ENCODE measurements at regions not wholly inside any gene's neighbourhood (a gene's known extent, or its start where the extent isn't known, plus 50 kb on each side); places are given as distances from the start of the nearest gene placed in this dataset.

DNA sequence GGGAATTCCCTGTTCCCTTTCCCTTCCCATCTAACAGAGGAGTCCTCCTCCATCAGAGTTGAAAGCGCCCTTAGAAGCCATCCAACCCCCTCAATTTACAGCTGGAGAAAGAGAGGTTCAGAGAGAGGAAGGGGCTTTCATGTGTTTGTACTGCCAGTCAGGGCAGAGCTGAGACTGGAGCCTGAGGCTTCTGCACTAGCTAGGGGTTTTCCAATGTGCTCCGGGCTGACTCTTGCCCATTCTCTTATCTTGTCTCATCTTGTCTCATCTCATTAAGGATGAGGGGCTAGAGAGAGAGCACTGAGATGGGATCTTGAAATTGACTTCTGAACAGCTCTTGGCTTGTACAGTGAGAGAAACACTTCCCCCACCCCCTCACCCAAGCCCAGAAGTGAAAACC is 67.4 kb upstream of the SHB start:
- H3K36me3 ChIP-seq (ENCODE audit: control insufficient read depth in 4 of 4, insufficient read depth in 3 of 4, low read depth in 1 of 4, low read length in 3 of 4) = no peaks in the 10 kb centered on the region
- H3K27me3 ChIP-seq (ENCODE audit: control insufficient read depth in 4 of 4, insufficient read depth in 4 of 4, low read length in 3 of 4) = peaks cover 0 to 15% (median 0%) of the 10 kb centered on the region in 4 donors
- H3K4me1 ChIP-seq (ENCODE audit: control insufficient read depth in 4 of 4, insufficient read depth in 4 of 4, low read length in 3 of 4) = no peaks in the 10 kb centered on the region
- TF ChIP-seq SP1 (IDR thresholded peaks at IDR 0.05) = no peak
- DNase-seq (ENCODE audit: low spot score) = no peak
- WGBS = 94% methylated on average over 2 of the region's 2 CpGs
- no peak overlapping the region for H3K4me3 ChIP-seq (ENCODE audit: low read depth in 1 of 3, low read length in 3 of 3)
- no peak overlapping the region for H3K9ac ChIP-seq (ENCODE audit: low read depth in 1 of 2, low read length in 2 of 2)
- H3K27ac ChIP-seq (ENCODE audit: low read depth in 1 of 2, low read length in 2 of 2) = no peak overlapping the region
- H3K9me3 ChIP-seq (ENCODE audit: control insufficient read depth in 4 of 4, low read length in 3 of 4) = no peaks in the 10 kb centered on the region

DNA sequence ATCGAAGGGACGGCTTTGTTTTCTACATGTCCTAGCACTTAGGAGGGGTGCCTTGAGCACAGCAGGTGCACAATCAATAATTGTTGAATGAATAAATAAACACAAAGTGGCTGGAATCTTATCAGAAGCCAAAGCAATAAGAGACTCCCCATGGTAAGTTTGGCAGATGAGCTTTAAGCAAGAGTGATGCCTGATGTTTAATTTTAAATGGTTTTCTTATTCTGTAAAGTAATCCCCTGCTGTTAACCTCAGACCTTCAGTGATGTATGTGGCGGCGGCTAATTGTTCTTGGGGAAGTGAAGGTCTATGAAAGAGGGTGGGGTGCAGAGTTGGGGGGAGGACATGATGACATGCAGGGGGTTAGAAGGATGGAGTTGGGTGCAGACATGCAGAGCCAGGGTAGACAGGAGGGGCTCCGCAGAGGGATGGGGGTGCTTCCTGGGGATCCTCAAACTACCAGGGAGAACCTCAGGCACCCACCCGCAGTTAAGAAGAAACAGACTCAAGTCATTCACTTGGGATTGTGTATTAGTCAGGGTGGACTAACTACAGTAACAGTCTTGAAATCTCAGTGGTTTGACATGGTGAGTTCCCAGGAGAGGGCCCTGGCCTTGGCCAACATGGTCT is 65.7 kb upstream of the SHB start:
- H3K9me3 ChIP-seq (ENCODE audit: control insufficient read depth in 4 of 4, low read length in 3 of 4) = no peaks in the 10 kb centered on the region
- TF ChIP-seq RAD21 (IDR thresholded peaks at IDR 0.05) (no peak), SP1 (IDR thresholded peaks at IDR 0.05) (no peak), NR2F2 (IDR thresholded peaks at IDR 0.05) (no peak), TAF1 (conservative IDR thresholded peaks at IDR 0.05) (no peak), HNF4G (IDR thresholded peaks at IDR 0.05) (no peak)
- TF ChIP-seq, protein P1, sequence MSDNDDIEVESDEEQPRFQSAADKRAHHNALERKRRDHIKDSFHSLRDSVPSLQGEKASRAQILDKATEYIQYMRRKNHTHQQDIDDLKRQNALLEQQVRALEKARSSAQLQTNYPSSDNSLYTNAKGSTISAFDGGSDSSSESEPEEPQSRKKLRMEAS (IDR thresholded peaks at IDR 0.05) = no peak
- TF ChIP-seq, protein P2, sequence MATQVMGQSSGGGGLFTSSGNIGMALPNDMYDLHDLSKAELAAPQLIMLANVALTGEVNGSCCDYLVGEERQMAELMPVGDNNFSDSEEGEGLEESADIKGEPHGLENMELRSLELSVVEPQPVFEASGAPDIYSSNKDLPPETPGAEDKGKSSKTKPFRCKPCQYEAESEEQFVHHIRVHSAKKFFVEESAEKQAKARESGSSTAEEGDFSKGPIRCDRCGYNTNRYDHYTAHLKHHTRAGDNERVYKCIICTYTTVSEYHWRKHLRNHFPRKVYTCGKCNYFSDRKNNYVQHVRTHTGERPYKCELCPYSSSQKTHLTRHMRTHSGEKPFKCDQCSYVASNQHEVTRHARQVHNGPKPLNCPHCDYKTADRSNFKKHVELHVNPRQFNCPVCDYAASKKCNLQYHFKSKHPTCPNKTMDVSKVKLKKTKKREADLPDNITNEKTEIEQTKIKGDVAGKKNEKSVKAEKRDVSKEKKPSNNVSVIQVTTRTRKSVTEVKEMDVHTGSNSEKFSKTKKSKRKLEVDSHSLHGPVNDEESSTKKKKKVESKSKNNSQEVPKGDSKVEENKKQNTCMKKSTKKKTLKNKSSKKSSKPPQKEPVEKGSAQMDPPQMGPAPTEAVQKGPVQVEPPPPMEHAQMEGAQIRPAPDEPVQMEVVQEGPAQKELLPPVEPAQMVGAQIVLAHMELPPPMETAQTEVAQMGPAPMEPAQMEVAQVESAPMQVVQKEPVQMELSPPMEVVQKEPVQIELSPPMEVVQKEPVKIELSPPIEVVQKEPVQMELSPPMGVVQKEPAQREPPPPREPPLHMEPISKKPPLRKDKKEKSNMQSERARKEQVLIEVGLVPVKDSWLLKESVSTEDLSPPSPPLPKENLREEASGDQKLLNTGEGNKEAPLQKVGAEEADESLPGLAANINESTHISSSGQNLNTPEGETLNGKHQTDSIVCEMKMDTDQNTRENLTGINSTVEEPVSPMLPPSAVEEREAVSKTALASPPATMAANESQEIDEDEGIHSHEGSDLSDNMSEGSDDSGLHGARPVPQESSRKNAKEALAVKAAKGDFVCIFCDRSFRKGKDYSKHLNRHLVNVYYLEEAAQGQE (IDR thresholded peaks at IDR 0.05) = no peak
- no peaks in the 10 kb centered on the region for H3K36me3 ChIP-seq (ENCODE audit: control insufficient read depth in 4 of 4, insufficient read depth in 3 of 4, low read depth in 1 of 4, low read length in 3 of 4)
- no peak overlapping the region for H3K4me3 ChIP-seq (ENCODE audit: low read depth in 1 of 3, low read length in 3 of 3)
- 85% methylated on average over 6 of the region's 6 CpGs for WGBS
- H3K4me1 ChIP-seq (ENCODE audit: control insufficient read depth in 4 of 4, insufficient read depth in 4 of 4, low read length in 3 of 4) = no peaks in the 10 kb centered on the region
- peaks cover 0 to 4% (median 0%) of the 10 kb centered on the region in 4 donors for H3K27me3 ChIP-seq (ENCODE audit: control insufficient read depth in 4 of 4, insufficient read depth in 4 of 4, low read length in 3 of 4)
- no peak for DNase-seq (ENCODE audit: low spot score)
- no peak overlapping the region for H3K27ac ChIP-seq (ENCODE audit: low read depth in 1 of 2, low read length in 2 of 2)
- H3K9ac ChIP-seq (ENCODE audit: low read depth in 1 of 2, low read length in 2 of 2) = no peak overlapping the region

DNA sequence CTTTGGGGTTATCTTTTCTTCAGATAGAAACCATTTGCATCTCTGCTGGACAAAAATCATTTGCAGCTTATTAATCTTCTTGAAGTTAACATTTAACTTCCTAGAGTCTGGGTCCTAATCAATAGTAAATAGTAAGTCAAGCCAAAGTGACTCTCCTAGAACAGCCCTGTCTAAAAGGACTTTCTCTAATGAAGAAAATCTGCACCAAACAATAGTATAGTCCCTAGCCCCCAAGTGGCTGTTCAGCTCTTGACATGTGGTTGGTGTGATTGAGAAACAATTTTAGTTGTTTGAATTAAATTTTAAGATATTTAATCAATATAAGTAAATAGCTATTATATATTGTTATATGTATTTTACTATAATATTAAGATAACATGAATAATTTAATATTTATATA is 64.6 kb upstream of the SHB start:
- peaks cover 0 to 3% (median 0%) of the 10 kb centered on the region in 4 donors for H3K27me3 ChIP-seq (ENCODE audit: control insufficient read depth in 4 of 4, insufficient read depth in 4 of 4, low read length in 3 of 4)
- no peak overlapping the region for H3K9ac ChIP-seq (ENCODE audit: low read depth in 1 of 2, low read length in 2 of 2)
- no peaks in the 10 kb centered on the region for H3K9me3 ChIP-seq (ENCODE audit: control insufficient read depth in 4 of 4, low read length in 3 of 4)
- TF ChIP-seq RXRA (IDR thresholded peaks at IDR 0.05) (no peak), TAF1 (conservative IDR thresholded peaks at IDR 0.05) (no peak), YY1 (IDR thresholded peaks at IDR 0.05) (no peak), RAD21 (IDR thresholded peaks at IDR 0.05) (no peak)
- H3K4me3 ChIP-seq (ENCODE audit: low read depth in 1 of 3, low read length in 3 of 3) = no peak overlapping the region
- no peaks in the 10 kb centered on the region for H3K36me3 ChIP-seq (ENCODE audit: control insufficient read depth in 4 of 4, insufficient read depth in 3 of 4, low read depth in 1 of 4, low read length in 3 of 4)
- no peak overlapping the region for H3K27ac ChIP-seq (ENCODE audit: low read depth in 1 of 2, low read length in 2 of 2)
- H3K4me1 ChIP-seq (ENCODE audit: control insufficient read depth in 4 of 4, insufficient read depth in 4 of 4, low read length in 3 of 4) = no peaks in the 10 kb centered on the region
- DNase-seq (ENCODE audit: low spot score) = no peak

DNA sequence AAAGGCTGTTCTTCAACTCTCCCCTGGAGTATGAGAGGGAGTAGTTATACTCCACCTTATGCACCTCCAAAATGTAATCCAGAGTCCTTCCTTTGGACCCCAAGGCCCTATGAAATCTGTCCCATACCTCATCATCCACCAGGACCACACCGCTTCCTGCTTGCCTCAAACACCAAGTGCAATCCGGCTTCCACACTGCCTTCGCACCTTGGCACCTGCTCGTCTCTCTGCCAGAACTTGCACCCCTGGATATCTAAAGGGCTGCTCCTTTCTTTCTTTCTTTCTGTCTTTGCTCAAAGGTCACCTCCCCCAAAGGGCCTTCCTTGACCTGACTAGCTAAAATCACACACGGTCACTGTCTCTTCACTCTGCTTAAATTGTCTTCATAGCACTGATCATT is 63.9 kb upstream of the SHB start:
- no peak for DNase-seq (ENCODE audit: low spot score)
- 91% methylated on average over 5 of the region's 5 CpGs for WGBS
- Histone ChIP-seq H3K27me3 (ENCODE audit: control insufficient read depth in 4 of 4, insufficient read depth in 4 of 4, low read length in 3 of 4) (peaks cover 0 to 3% (median 0%) of the 10 kb centered on the region in 4 donors), H3K9me3 (ENCODE audit: control insufficient read depth in 4 of 4, low read length in 3 of 4) (no peaks in the 10 kb centered on the region), H3K4me3 (ENCODE audit: low read depth in 1 of 3, low read length in 3 of 3) (no peak overlapping the region), H3K27ac (ENCODE audit: low read depth in 1 of 2, low read length in 2 of 2) (no peak overlapping the region), H3K36me3 (ENCODE audit: control insufficient read depth in 4 of 4, insufficient read depth in 3 of 4, low read depth in 1 of 4, low read length in 3 of 4) (no peaks in the 10 kb centered on the region), H3K9ac (ENCODE audit: low read depth in 1 of 2, low read length in 2 of 2) (no peak overlapping the region), H3K4me1 (ENCODE audit: control insufficient read depth in 4 of 4, insufficient read depth in 4 of 4, low read length in 3 of 4) (no peaks in the 10 kb centered on the region)
- no peak for TF ChIP-seq TAF1 (conservative IDR thresholded peaks at IDR 0.05)
- TF ChIP-seq FOXA2 (IDR thresholded peaks at IDR 0.05) = no peak
- TF ChIP-seq HNF4G (IDR thresholded peaks at IDR 0.05) = no peak

All from liver (tissue), 7 donors.